Endothelial cell (in vitro differentiated cells): ENCODE measurements at regions not wholly inside any gene's neighbourhood (a gene's known extent, or its start where the extent isn't known, plus 50 kb on each side); places are given as distances from the start of the nearest gene placed in this dataset.

Experiments
- DNase-seq: peaks from one replicate; pipeline ENCODE4 v3.0.0; 2021; ENCODE audit warnings: low spot score
- H3K27ac Mint-ChIP-seq: one replicate; pipeline ENCODE4 v1.8.0; 2021; ENCODE audit warnings: mixed read lengths, inconsistent platforms; ENCODE audit not compliant: unreplicated experiment
- H3K27me3 Mint-ChIP-seq: one replicate; pipeline ENCODE4 v1.8.0; 2021; ENCODE audit warnings: mild to moderate bottlenecking, moderate library complexity, mixed read lengths, inconsistent platforms; ENCODE audit not compliant: unreplicated experiment
- H3K36me3 Mint-ChIP-seq: one replicate; pipeline ENCODE4 v1.8.0; 2021; ENCODE audit warnings: mild to moderate bottlenecking, low read depth, mixed read lengths, inconsistent platforms; ENCODE audit not compliant: unreplicated experiment
- H3K4me1 Mint-ChIP-seq: one replicate; pipeline ENCODE4 v1.8.0; 2021; ENCODE audit warnings: mild to moderate bottlenecking, mixed read lengths, inconsistent platforms; ENCODE audit not compliant: unreplicated experiment
- H3K4me3 Mint-ChIP-seq: one replicate; pipeline ENCODE4 v1.8.0; 2021; ENCODE audit warnings: mild to moderate bottlenecking, mixed read lengths, inconsistent platforms; ENCODE audit not compliant: unreplicated experiment
- H3K9me3 Mint-ChIP-seq: one replicate; pipeline ENCODE4 v1.8.0; 2021; ENCODE audit warnings: mixed read lengths, inconsistent platforms; ENCODE audit not compliant: unreplicated experiment
- CTCF ChIP-seq: fragments of 200-600 bp; sonication (generic); IDR thresholded peaks from one replicate; pipeline ENCODE4 v1.5.0; 2021; ENCODE audit warnings: antibody characterized with exemption; ENCODE audit not compliant: unreplicated experiment

GRCh38 chr12:111171345-111171744 lies 197.6 kb downstream of the PHETA1 start:
- DNase-seq: no peak
- Mint-ChIP-seq H3K4me1 (no peaks in the 10 kb centered on the region), H3K9me3 (no peaks in the 10 kb centered on the region), H3K36me3 (no peaks in the 10 kb centered on the region), H3K4me3 (no peak overlapping the region), H3K27me3 (peaks cover 4% of the 10 kb centered on the region), H3K27ac (no peak overlapping the region)
- TF ChIP-seq CTCF: no peak

- no peak overlapping the region for H3K27ac Mint-ChIP-seq
These were observed 198.4 kb downstream of the PHETA1 start for GRCh38 chr12:111170543-111170942.

GRCh38 chr12:111169456-111169855 lies 199.4 kb downstream of the PHETA1 start:
- Mint-ChIP-seq H3K27ac (no peak overlapping the region), H3K27me3 (peaks cover 5% of the 10 kb centered on the region)

More at GRCh38 chr12:111170543-111170942, 198.4 kb downstream of the PHETA1 start:
- no peaks in the 10 kb centered on the region for H3K4me1 Mint-ChIP-seq
- no peak overlapping the region for H3K4me3 Mint-ChIP-seq
- H3K9me3 Mint-ChIP-seq: no peaks in the 10 kb centered on the region
- H3K36me3 Mint-ChIP-seq: no peaks in the 10 kb centered on the region
- H3K27me3 Mint-ChIP-seq: peaks cover 5% of the 10 kb centered on the region
- DNase-seq: no peak
- TF ChIP-seq CTCF: no peak

GRCh38 chr12:111169032-111169431 lies 199.9 kb downstream of the PHETA1 start:
- H3K27ac Mint-ChIP-seq: no peak overlapping the region
- no peak for DNase-seq
- H3K9me3 Mint-ChIP-seq: no peaks in the 10 kb centered on the region
- no peaks in the 10 kb centered on the region for H3K4me1 Mint-ChIP-seq
- peaks cover 5% of the 10 kb centered on the region for H3K27me3 Mint-ChIP-seq
- no peak overlapping the region for H3K4me3 Mint-ChIP-seq
- H3K36me3 Mint-ChIP-seq: no peaks in the 10 kb centered on the region
- TF ChIP-seq CTCF: no peak

More at GRCh38 chr12:111169456-111169855, 199.4 kb downstream of the PHETA1 start:
- Mint-ChIP-seq H3K4me1 (no peaks in the 10 kb centered on the region), H3K9me3 (no peaks in the 10 kb centered on the region), H3K4me3 (no peak overlapping the region), H3K36me3 (no peaks in the 10 kb centered on the region)
- no peak for DNase-seq
- TF ChIP-seq CTCF: no peak

GRCh38 chr12:111168009-111168900 lies 200.6 kb downstream of the PHETA1 start:
- Mint-ChIP-seq H3K4me3 (no peak overlapping the region), H3K27me3 (peaks cover 5% of the 10 kb centered on the region)

More at GRCh38 chr12:111168009-111168900, 200.6 kb downstream of the PHETA1 start:
- Mint-ChIP-seq H3K36me3 (no peaks in the 10 kb centered on the region), H3K9me3 (no peaks in the 10 kb centered on the region), H3K4me1 (no peaks in the 10 kb centered on the region), H3K27ac (no peak overlapping the region)
- no peak for DNase-seq
- no peak for TF ChIP-seq CTCF
